IMR-90 (cell line): ENCODE measurements at regions not wholly inside any gene's neighbourhood (a gene's known extent, or its start where the extent isn't known, plus 50 kb on each side); places are given as distances from the start of the nearest gene placed in this dataset.

Source experiments
- ATAC-seq: fragments of 200-7000 bp; cut with Tn5 transposase; 2 replicates; pipeline ENCODE4 v1.9.1; 2020; ENCODE audit warnings: low read depth, mild to moderate bottlenecking, moderate library complexity
- BruUV-seq: library from RNA; stranded (reverse); fragments of 400-500 nt; replicated peaks from 2 replicates; lab custom pipeline; 2021; lab: Mats Ljungman, UMichigan
- CTCF ChIA-PET: fragments of 300-600 bp; formaldehyde crosslinking; extraction: SDS; loops from one replicate; lab custom pipeline; 2021; ENCODE audit warnings: antibody characterized with exemption; lab: Yijun Ruan, JAX
- POLR2A ChIA-PET: fragments of 300-600 bp; sonication (Branson Sonifier 250); formaldehyde crosslinking; loops from one replicate; lab custom pipeline; 2022; ENCODE audit warnings: antibody characterized with exemption; ENCODE audit not compliant: unreplicated experiment; lab: Charles Lee
- DNase-seq: peaks from one replicate; pipeline ENCODE4 v3.0.0; 2013
- H2AFZ ChIP-seq: replicated peaks from 2 replicates; pipeline ENCODE3; 2013; ENCODE audit warnings: low read length, mild to moderate bottlenecking; ENCODE audit not compliant: poor library complexity
- H2AK5ac ChIP-seq: 2 replicates; pipeline ENCODE4 v1.6.1; 2013; ENCODE audit warnings: low read depth, low read length, inconsistent platforms
- H2AK9ac ChIP-seq: replicated peaks from 2 replicates; pipeline ENCODE3; 2013; ENCODE audit warnings: mild to moderate bottlenecking, low read depth, low read length, moderate library complexity; ENCODE audit not compliant: poor library complexity
- H2BK120ac ChIP-seq: 2 replicates; pipeline ENCODE4 v1.6.1; 2013; ENCODE audit warnings: low read depth, low read length, inconsistent platforms
- H2BK15ac ChIP-seq: 3 replicates; pipeline ENCODE4 v1.6.1; 2013; ENCODE audit warnings: low read depth, low read length, inconsistent platforms
- H2BK20ac ChIP-seq: 2 replicates; pipeline ENCODE4 v1.6.1; 2013; ENCODE audit warnings: low read depth, mild to moderate bottlenecking, inconsistent platforms, low read length, moderate library complexity
- H2BK5ac ChIP-seq: 2 replicates; pipeline ENCODE4 v1.6.1; 2013; ENCODE audit warnings: mild to moderate bottlenecking, low read depth, low read length, inconsistent platforms; ENCODE audit not compliant: poor library complexity, severe bottlenecking
- H3K14ac ChIP-seq: replicated peaks from 2 replicates; pipeline ENCODE4 v1.6.1; 2013; ENCODE audit warnings: low read depth, low read length, inconsistent platforms
- H3K18ac ChIP-seq: 2 replicates; pipeline ENCODE4 v1.6.1; 2013; ENCODE audit warnings: low read depth, low read length, control low read depth
- H3K23ac ChIP-seq: 2 replicates; pipeline ENCODE4 v1.6.1; 2013; ENCODE audit warnings: low read depth, low read length, inconsistent platforms
- H3K27ac ChIP-seq: 2 replicates; pipeline ENCODE4 v1.5.1; 2013; ENCODE audit warnings: mild to moderate bottlenecking, control low read depth, low read length; ENCODE audit not compliant: insufficient read depth
- H3K27me3 ChIP-seq: 2 replicates; pipeline ENCODE4 v1.6.1; 2013; ENCODE audit warnings: low read length; ENCODE audit not compliant: control insufficient read depth, insufficient read depth
- H3K36me3 ChIP-seq: 2 replicates; pipeline ENCODE4 v1.6.1; 2013; ENCODE audit warnings: low read length, mixed read lengths; ENCODE audit not compliant: control insufficient read depth, insufficient read depth
- H3K4ac ChIP-seq: 2 replicates; pipeline ENCODE4 v1.6.1; 2013; ENCODE audit warnings: low read depth, low read length, inconsistent platforms
- H3K4me1 ChIP-seq: 2 replicates; pipeline ENCODE4 v1.6.1; 2013; ENCODE audit warnings: low read length, mixed read lengths; ENCODE audit not compliant: control insufficient read depth, insufficient read depth
- H3K4me2 ChIP-seq: 2 replicates; pipeline ENCODE4 v1.6.1; 2013; ENCODE audit warnings: low read depth, mild to moderate bottlenecking, control low read depth, low read length, moderate library complexity
- H3K4me3 ChIP-seq: 2 replicates; pipeline ENCODE4 v1.5.1; 2013; ENCODE audit warnings: low read depth, mild to moderate bottlenecking, control low read depth, low read length, moderate library complexity; ENCODE audit not compliant: insufficient read depth
- H3K56ac ChIP-seq: 2 replicates; pipeline ENCODE4 v1.6.1; 2013; ENCODE audit warnings: low read length, inconsistent platforms; ENCODE audit not compliant: insufficient read depth; ENCODE audit errors: extremely low read depth
- H3K79me1 ChIP-seq, 2 experiments: 2 replicates each; pipeline ENCODE4 v1.6.1; 2013; ENCODE audit warnings: low read length in 2 of 2, inconsistent platforms in 1 of 2, low read depth in 1 of 2
- H3K9ac ChIP-seq: 2 replicates; pipeline ENCODE4 v1.6.1; 2013; ENCODE audit warnings: low read depth, low read length, control low read depth
- H3K9me1 ChIP-seq: 2 replicates; pipeline ENCODE4 v1.6.1; 2013; ENCODE audit warnings: low read length, inconsistent platforms; ENCODE audit not compliant: insufficient read depth
- H3K9me3 ChIP-seq: 2 replicates; pipeline ENCODE4 v1.6.1; 2013; ENCODE audit warnings: low read length; ENCODE audit not compliant: control insufficient read depth, insufficient read depth
- H4K20me1 ChIP-seq: 2 replicates; pipeline ENCODE4 v1.6.1; 2013; ENCODE audit warnings: low read length, inconsistent platforms; ENCODE audit not compliant: insufficient read depth
- H4K5ac ChIP-seq: 2 replicates; pipeline ENCODE4 v1.6.1; 2013; ENCODE audit warnings: mild to moderate bottlenecking, low read depth, low read length, control low read depth
- H4K8ac ChIP-seq, 2 experiments: 2 replicates each; pipeline ENCODE4 v1.6.1; 2013; ENCODE audit warnings: low read depth in 2 of 2, low read length in 2 of 2, control low read depth in 1 of 2, inconsistent platforms in 1 of 2
- H4K91ac ChIP-seq: 2 replicates; pipeline ENCODE4 v1.6.1; 2013; ENCODE audit warnings: low read depth, low read length, inconsistent platforms; ENCODE audit not compliant: insufficient read depth
- BHLHE40 ChIP-seq: fragments of 150-350 bp; IDR thresholded peaks from 2 replicates; pipeline ENCODE4 v1.6.1; 2016; ENCODE audit warnings: mild to moderate bottlenecking, low read depth, low read length
- CTCF ChIP-seq: conservative IDR thresholded peaks from 2 replicates; pipeline ENCODE4 v1.5.1; 2012; ENCODE audit warnings: mild to moderate bottlenecking, low read depth, low read length, improper control_type of control experiment
- ELK1 ChIP-seq: fragments of 150-350 bp; IDR thresholded peaks from 2 replicates; pipeline ENCODE4 v1.6.1; 2016; ENCODE audit warnings: low read depth, mild to moderate bottlenecking, low read length, moderate library complexity, borderline replicate concordance
- FOS ChIP-seq: fragments of 150-350 bp; IDR thresholded peaks from 2 replicates; pipeline ENCODE4 v1.6.1; 2016; ENCODE audit warnings: low read depth, low read length
- MAFK ChIP-seq: IDR thresholded peaks from 2 replicates; pipeline ENCODE4 v1.6.1; 2012; ENCODE audit warnings: low read depth, low read length, improper control_type of control experiment
- MAZ ChIP-seq: IDR thresholded peaks from 2 replicates; pipeline ENCODE4 v1.6.1; 2012; ENCODE audit warnings: low read depth, mild to moderate bottlenecking, low read length, improper control_type of control experiment, moderate library complexity, borderline replicate concordance
- MXI1 ChIP-seq: IDR thresholded peaks from 2 replicates; pipeline ENCODE4 v1.6.1; 2012; ENCODE audit warnings: low read depth, mild to moderate bottlenecking, low read length, moderate library complexity, borderline replicate concordance
- NFE2L2 ChIP-seq: fragments of 150-350 bp; IDR thresholded peaks from 2 replicates; pipeline ENCODE4 v1.6.1; 2016; ENCODE audit warnings: low read depth, mild to moderate bottlenecking, low read length
- POLR2A ChIP-seq: IDR thresholded peaks from 2 replicates; pipeline ENCODE4 v1.6.1; 2012; ENCODE audit warnings: mild to moderate bottlenecking, low read depth, low read length
- RCOR1 ChIP-seq: IDR thresholded peaks from 2 replicates; pipeline ENCODE4 v1.6.1; 2012; ENCODE audit warnings: mild to moderate bottlenecking, low read length, improper control_type of control experiment; ENCODE audit not compliant: insufficient replicate concordance
- SMC3 ChIP-seq: fragments of 150-350 bp; IDR thresholded peaks from 2 replicates; pipeline ENCODE4 v1.6.1; 2016; ENCODE audit warnings: low read depth, mild to moderate bottlenecking, antibody characterized with exemption, low read length, moderate library complexity
- WGBS, 2 experiments: methylation state at CpG; one replicate each; pipeline versions ENCODE4 v1.1.5 to v1.1.7; 2013; ENCODE audit warnings: missing lambda C conversion rate in 2 of 2; ENCODE audit not compliant: insufficient read length in 1 of 2; ENCODE audit errors: extremely low coverage in 2 of 2; 5-methylcytosine and 5-hydroxymethylcytosine counted together
- dilution Hi-C: fragments of 300-500 bp; cut with HindIII; formaldehyde crosslinking; loops from one replicate; pipeline ENCODE4 v1.14.3; 2018; ENCODE audit warnings: low sequenced_read_pairs; ENCODE audit not compliant: unreplicated experiment
- in situ Hi-C: fragments of 300-500 bp; cut with MboI; formaldehyde crosslinking; loops from 3 replicates; pipeline ENCODE4 v1.14.3; 2019; ENCODE audit warnings: low sequenced_read_pairs, inconsistent platforms, mixed read lengths
- intact Hi-C: fragments of 100-400 bp; cut with micrococcal nuclease; formaldehyde crosslinking; loops from 2 replicates; pipeline ENCODE4 v1.10.0; 2022

- ATAC-seq (no peak), DNase-seq (no peak)
- Histone ChIP-seq H3K14ac (no peak overlapping the region), H3K4ac (no peak overlapping the region), H4K5ac (no peak overlapping the region), H4K8ac (no peak overlapping the region), H3K56ac (no peak overlapping the region), H3K4me1 (no peaks in the 10 kb centered on the region), H3K79me1 (no peaks in the 10 kb centered on the region), H3K9me3 (no peaks in the 10 kb centered on the region), H3K9ac (no peak overlapping the region), H4K20me1 (no peaks in the 10 kb centered on the region), H3K18ac (no peak overlapping the region), H3K23ac (no peak overlapping the region), H3K36me3 (no peaks in the 10 kb centered on the region), H2AFZ (no peak overlapping the region), H2BK15ac (no peak overlapping the region), H2BK5ac (no peak overlapping the region), H4K91ac (no peak overlapping the region), H3K4me2 (no peak overlapping the region), H2BK120ac (no peak overlapping the region), H3K4me3 (no peak overlapping the region), H3K9me1 (no peaks in the 10 kb centered on the region), H3K27ac (no peak overlapping the region), H2AK5ac (no peak overlapping the region), H2AK9ac (no peak overlapping the region), H2BK20ac (no peak overlapping the region), H3K27me3 (peaks cover 1% of the 10 kb centered on the region; the same call in 1 of the 2 replicates)
- ChIA-PET POLR2A (no interaction called here), CTCF (no interaction called here)
- in situ Hi-C loops (no loop called here), dilution Hi-C loops (no loop called here), intact Hi-C loops (no loop called here)
- no TSS peak for BruUV-seq
- no CpG with 5 or more reads among the region's 1 CpG for WGBS, 2 experiments
- TF ChIP-seq RCOR1 (no peak), FOS (no peak), MAZ (no peak), POLR2A (no peak), ELK1 (no peak), SMC3 (no peak), MAFK (no peak), CTCF (no peak), BHLHE40 (no peak), NFE2L2 (no peak), MXI1 (no peak)
Observed at GRCh38 chr4:149933120-149933519, 117.5 kb upstream of the IQCM start.
